SK-N-SH treated with all-trans-retinoic acid at 6 μM for 48 hours (cell line): ENCODE measurements at regions not wholly inside any gene's neighbourhood (a gene's known extent, or its start where the extent isn't known, plus 50 kb on each side); places are given as distances from the start of the nearest gene placed in this dataset.

Experiments
- CREB5 ChIP-seq: fragments of 250-450 bp; sonication (Bioruptor Pico); IDR thresholded peaks from 2 replicates; pipeline ENCODE4 v1.5.1; 2020; ENCODE audit warnings: low read depth, mild to moderate bottlenecking, moderate library complexity
- ESRRG ChIP-seq: fragments of 250-450 bp; sonication (Bioruptor Pico); IDR thresholded peaks from 2 replicates; pipeline ENCODE4 v1.6.1; 2021; ENCODE audit warnings: mild to moderate bottlenecking
- ISL1 ChIP-seq: fragments of 250-450 bp; sonication (Bioruptor Pico); IDR thresholded peaks from 2 replicates; pipeline ENCODE4 v2.1.2; 2022; ENCODE audit warnings: mild to moderate bottlenecking, moderate library complexity
- PATZ1 ChIP-seq: fragments of 250-450 bp; sonication (Bioruptor Pico); IDR thresholded peaks from 2 replicates; pipeline ENCODE4 v1.8.0; 2020; ENCODE audit warnings: mild to moderate bottlenecking, moderate library complexity, borderline replicate concordance
- TCF4 ChIP-seq: fragments of 250-450 bp; sonication (Bioruptor Pico); IDR thresholded peaks from 2 replicates; pipeline ENCODE4 v1.8.0; 2021; ENCODE audit warnings: mild to moderate bottlenecking, moderate library complexity, borderline replicate concordance
- TOX ChIP-seq: fragments of 250-450 bp; sonication (Bioruptor Pico); IDR thresholded peaks from 2 replicates; pipeline ENCODE4 v1.8.0; 2021; ENCODE audit warnings: mild to moderate bottlenecking, moderate library complexity, borderline replicate concordance
- ZC3H10 ChIP-seq: fragments of 250-450 bp; sonication (Bioruptor Pico); IDR thresholded peaks from 2 replicates; pipeline ENCODE4 v1.5.1; 2021; ENCODE audit warnings: mild to moderate bottlenecking, moderate library complexity
- ZFP30 ChIP-seq: fragments of 450-650 bp; formaldehyde crosslinking; IDR thresholded peaks from 2 replicates; pipeline ENCODE4 v1.5.0; 2022; ENCODE audit warnings: mild to moderate bottlenecking, moderate library complexity
- ZNF565 ChIP-seq: fragments of 450-650 bp; formaldehyde crosslinking; conservative IDR thresholded peaks from 2 replicates; pipeline ENCODE4 v1.5.0; 2020; ENCODE audit warnings: low read depth, mild to moderate bottlenecking, moderate library complexity
- ZNF8 ChIP-seq: fragments of 450-650 bp; formaldehyde crosslinking; IDR thresholded peaks from 2 replicates; pipeline ENCODE4 v1.5.0; 2020; ENCODE audit warnings: mild to moderate bottlenecking, moderate library complexity

- no peak for TF ChIP-seq ZFP30 (CRISPR knock-in tag)
- TF ChIP-seq PATZ1 (CRISPR knock-in tag): no peak
- no peak for TF ChIP-seq TOX (CRISPR knock-in tag)
- TF ChIP-seq ESRRG (CRISPR knock-in tag): no peak
- no peak for TF ChIP-seq TCF4 (CRISPR knock-in tag)
- no peak for TF ChIP-seq ISL1 (CRISPR knock-in tag)
- TF ChIP-seq CREB5 (CRISPR knock-in tag): no peak
- TF ChIP-seq ZC3H10 (CRISPR knock-in tag): no peak
- no peak for TF ChIP-seq ZNF8 (CRISPR knock-in tag)
- no peak for TF ChIP-seq ZNF565
Measured at GRCh38 chr7:155874411-155874810, 62.1 kb upstream of the SHH start.
